GM23248 (cell line): ENCODE measurements at regions not wholly inside any gene's neighbourhood (a gene's known extent, or its start where the extent isn't known, plus 50 kb on each side); places are given as distances from the start of the nearest gene placed in this dataset.

Experiments used
- EZH2 ChIP-seq: fragments of 200-600 bp; sonication (generic); IDR thresholded peaks from 2 replicates; pipeline ENCODE4 v1.6.1; 2018; ENCODE audit warnings: antibody characterized with exemption, mild to moderate bottlenecking; ENCODE audit not compliant: insufficient read depth, poor library complexity, severe bottlenecking
- EZH2phosphoT487 ChIP-seq: fragments of 200-600 bp; sonication (generic); IDR thresholded peaks from 2 replicates; pipeline ENCODE4 v1.6.1; 2018; ENCODE audit warnings: antibody characterized with exemption, moderate library complexity, mild to moderate bottlenecking, low read depth; ENCODE audit not compliant: insufficient read depth

DNA sequence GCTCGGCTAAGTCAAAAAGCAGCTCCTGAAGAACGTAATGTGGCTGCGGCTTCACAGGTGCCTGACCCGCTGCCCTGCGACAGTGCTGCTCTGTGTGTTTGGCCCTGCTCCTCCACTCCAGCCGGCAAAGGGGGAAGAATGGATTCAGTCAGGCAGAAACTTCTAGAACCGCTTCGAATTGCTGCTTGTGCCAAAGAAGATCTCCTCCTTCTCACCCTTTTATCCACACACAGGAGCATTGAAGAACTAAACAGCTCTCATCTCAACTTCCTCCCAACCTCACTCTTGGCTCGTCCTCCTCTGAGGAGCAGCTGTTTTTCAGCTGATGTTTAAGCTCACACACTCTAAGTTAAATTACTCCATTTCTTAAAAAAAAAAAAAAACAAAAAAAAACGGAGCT, 651.4 kb downstream of the INHBA start:
- no peak for TF ChIP-seq EZH2
- TF ChIP-seq EZH2phosphoT487 = no peak
